SH-SY5Y (cell line): ENCODE measurements at regions not wholly inside any gene's neighbourhood (a gene's known extent, or its start where the extent isn't known, plus 50 kb on each side); places are given as distances from the start of the nearest gene placed in this dataset.

Experiments
- GATA2 ChIP-seq: IDR thresholded peaks from 2 replicates; pipeline ENCODE4 v1.6.1; 2011; ENCODE audit warnings: mild to moderate bottlenecking, low read depth, low read length
- GATA3 ChIP-seq: IDR thresholded peaks from 2 replicates; pipeline ENCODE4 v1.6.1; 2011; ENCODE audit warnings: low read depth, mild to moderate bottlenecking, low read length, moderate library complexity

DNA sequence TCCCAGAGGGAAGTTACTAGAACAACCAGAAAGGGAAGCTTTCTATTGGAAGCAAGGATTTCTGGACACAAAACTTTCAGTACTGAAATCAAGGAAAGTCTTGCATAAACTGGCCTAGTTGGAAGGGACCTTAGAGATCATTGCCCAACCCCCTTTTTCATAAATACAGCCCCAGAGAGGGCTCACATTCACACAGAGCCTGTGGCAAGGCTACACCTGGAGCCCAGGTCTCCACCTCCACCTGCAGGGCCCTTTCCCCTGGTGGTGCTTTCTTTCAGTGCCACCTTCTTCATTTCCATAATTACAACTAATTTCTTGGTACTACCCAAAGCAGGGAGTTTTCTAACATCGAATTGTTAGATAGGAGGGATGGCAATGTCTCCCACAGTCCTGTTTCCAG is 85.7 kb downstream of the ADRB2 start:
- TF ChIP-seq GATA3 (no peak), GATA2 (no peak)
